Mucosa of rectum (tissue), 2 donors: ENCODE measurements at regions not wholly inside any gene's neighbourhood (a gene's known extent, or its start where the extent isn't known, plus 50 kb on each side); places are given as distances from the start of the nearest gene placed in this dataset.

Experiments
- H3K27ac ChIP-seq, 2 donors: one replicate each; pipeline ENCODE4 v1.7.0; 2013; ENCODE audit warnings: inconsistent platforms in 2 of 2, low read depth in 2 of 2, low read length in 2 of 2
- H3K27me3 ChIP-seq, 2 donors: one replicate each; pipeline ENCODE4 v1.7.0; 2013; ENCODE audit warnings: low read length in 2 of 2; ENCODE audit not compliant: control insufficient read depth in 2 of 2, insufficient read depth in 2 of 2
- H3K36me3 ChIP-seq, 2 donors: one replicate each; pipeline ENCODE4 v1.7.0; 2013; ENCODE audit warnings: low read length in 2 of 2; ENCODE audit not compliant: control insufficient read depth in 2 of 2, insufficient read depth in 2 of 2
- H3K4me1 ChIP-seq, 2 donors: one replicate each; pipeline ENCODE4 v1.7.0; 2013; ENCODE audit warnings: low read length in 2 of 2, mild to moderate bottlenecking in 1 of 2; ENCODE audit not compliant: control insufficient read depth in 2 of 2, insufficient read depth in 2 of 2
- H3K4me3 ChIP-seq, 2 donors: one replicate each; pipeline ENCODE4 v1.7.0; 2013; ENCODE audit warnings: low read length in 2 of 2
- H3K9ac ChIP-seq, 2 donors: one replicate each; pipeline ENCODE4 v1.7.0; 2013; ENCODE audit warnings: low read length in 2 of 2, low read depth in 1 of 2, mild to moderate bottlenecking in 1 of 2
- H3K9me3 ChIP-seq, 2 donors: one replicate each; pipeline ENCODE4 v1.7.0; 2013; ENCODE audit warnings: low read length in 2 of 2; ENCODE audit not compliant: control insufficient read depth in 2 of 2
- donor health status: healthy.
- donor health status: Normal muscosa, but diverticular disease.

DNA sequence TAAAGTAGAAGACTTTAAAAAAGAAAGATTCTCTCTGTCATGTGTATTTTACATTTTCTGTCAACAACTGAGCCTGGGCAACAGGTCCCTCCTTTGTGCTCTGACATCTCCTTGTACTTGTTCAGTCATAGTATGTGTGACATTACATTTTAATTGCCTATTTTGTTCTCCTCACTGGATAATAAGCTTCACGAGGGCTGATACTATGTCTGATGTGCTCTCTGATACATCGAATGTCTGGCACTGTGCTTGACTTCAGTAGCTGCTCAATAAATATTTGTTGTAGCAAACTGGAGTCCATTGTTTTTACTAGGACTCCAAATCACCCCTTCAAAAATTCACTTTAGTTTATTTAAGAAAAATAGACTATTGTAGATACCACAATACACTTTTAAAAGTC, 482.0 kb downstream of the RASEF start:
- H3K4me1 ChIP-seq = no peaks in the 10 kb centered on the region
- no peaks in the 10 kb centered on the region for H3K27me3 ChIP-seq
- no peak overlapping the region for H3K9ac ChIP-seq
- no peak overlapping the region for H3K27ac ChIP-seq
- H3K9me3 ChIP-seq = no peaks in the 10 kb centered on the region
- H3K36me3 ChIP-seq = no peaks in the 10 kb centered on the region
- H3K4me3 ChIP-seq = no peak overlapping the region

DNA sequence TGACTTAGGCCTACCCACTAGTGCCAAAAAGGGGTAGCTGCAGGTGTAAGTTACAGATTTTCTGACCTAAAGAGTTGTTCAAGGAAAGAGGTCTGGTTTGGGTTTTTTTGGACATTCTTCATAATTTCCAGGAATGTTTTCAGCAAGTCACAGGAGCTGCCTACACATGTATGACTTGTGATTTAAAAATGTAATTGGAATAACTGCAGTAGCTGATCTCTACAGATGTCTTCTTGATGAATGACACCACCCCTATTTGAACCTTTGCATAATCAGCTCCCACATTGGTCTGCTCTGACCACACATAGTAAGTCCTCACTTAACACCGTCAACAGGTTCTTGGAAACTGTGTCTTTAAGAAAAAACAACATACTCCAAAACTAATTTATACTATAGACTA, 481.4 kb downstream of the RASEF start:
- H3K4me3 ChIP-seq = no peak overlapping the region

DNA sequence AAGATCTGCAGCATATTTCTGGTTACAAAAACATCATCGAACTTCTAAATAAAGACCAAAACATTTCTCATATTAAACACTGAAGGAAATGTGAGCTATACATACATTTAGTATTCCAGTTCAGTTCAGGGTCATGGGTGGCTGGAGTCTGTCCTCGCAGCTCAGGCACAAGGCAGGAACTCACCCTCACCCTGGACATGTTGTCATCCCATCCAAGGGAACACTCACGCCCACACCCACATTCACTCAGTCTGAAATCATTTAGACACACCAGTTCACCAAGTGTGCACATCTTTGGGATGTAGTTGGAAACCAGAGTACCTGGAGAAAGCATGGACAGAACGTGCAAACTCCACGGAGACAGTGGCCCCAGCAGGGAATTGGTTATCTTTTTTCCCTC, 481.0 kb downstream of the RASEF start:
- no peaks in the 10 kb centered on the region for H3K36me3 ChIP-seq
- H3K27ac ChIP-seq = no peak overlapping the region
- H3K4me3 ChIP-seq = no peak overlapping the region
- no peaks in the 10 kb centered on the region for H3K9me3 ChIP-seq
- no peaks in the 10 kb centered on the region for H3K4me1 ChIP-seq
- no peaks in the 10 kb centered on the region for H3K27me3 ChIP-seq
- H3K9ac ChIP-seq = no peak overlapping the region

More for the DNA sequence above, 481.4 kb downstream of the RASEF start:
- H3K36me3 ChIP-seq = no peaks in the 10 kb centered on the region
- H3K27ac ChIP-seq = no peak overlapping the region
- no peaks in the 10 kb centered on the region for H3K27me3 ChIP-seq
- no peaks in the 10 kb centered on the region for H3K4me1 ChIP-seq
- H3K9me3 ChIP-seq = no peaks in the 10 kb centered on the region
- H3K9ac ChIP-seq = no peak overlapping the region

- Histone ChIP-seq H3K9ac (no peak overlapping the region), H3K4me1 (no peaks in the 10 kb centered on the region), H3K9me3 (no peaks in the 10 kb centered on the region), H3K36me3 (no peaks in the 10 kb centered on the region), H3K27me3 (no peaks in the 10 kb centered on the region), H3K27ac (no peak overlapping the region), H3K4me3 (no peak overlapping the region)
Measured at GRCh38 chr9:82582693-82583092, 480.2 kb downstream of the RASEF start.

GRCh38 chr9:82583524-82583923, 479.4 kb downstream of the RASEF start:
- H3K27ac ChIP-seq = no peak overlapping the region
- no peak overlapping the region for H3K9ac ChIP-seq
- no peaks in the 10 kb centered on the region for H3K9me3 ChIP-seq
- H3K4me1 ChIP-seq = no peaks in the 10 kb centered on the region
- no peak overlapping the region for H3K4me3 ChIP-seq
- no peaks in the 10 kb centered on the region for H3K27me3 ChIP-seq
- no peaks in the 10 kb centered on the region for H3K36me3 ChIP-seq

DNA sequence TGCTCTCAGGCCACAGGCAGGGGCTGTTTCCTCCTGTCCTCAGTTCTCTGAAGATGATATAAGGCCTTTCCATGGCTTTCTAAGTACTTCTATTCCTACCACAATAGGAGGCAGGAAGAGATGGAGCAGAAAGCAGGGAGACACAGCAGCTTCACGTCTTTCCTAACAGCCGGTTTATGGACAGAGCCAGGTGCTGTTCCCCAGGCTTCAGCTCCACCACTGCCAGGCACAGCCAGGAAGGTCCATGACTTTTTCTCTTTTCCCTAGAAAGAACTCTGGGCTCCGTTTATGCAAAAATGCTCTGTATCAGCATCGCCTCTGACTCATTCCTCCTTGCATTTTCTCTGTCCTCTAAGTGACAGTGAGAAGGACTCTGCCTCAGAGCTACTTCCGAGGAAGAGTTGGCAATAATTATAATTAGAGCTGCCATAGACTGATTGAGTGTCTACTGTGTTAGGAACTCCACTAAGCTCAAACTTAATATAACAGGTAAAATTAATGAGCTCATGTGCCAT, 478.5 kb downstream of the RASEF start:
- H3K27ac ChIP-seq = no peak overlapping the region
- H3K9ac ChIP-seq = no peak overlapping the region
- H3K4me1 ChIP-seq = no peaks in the 10 kb centered on the region
- no peak overlapping the region for H3K4me3 ChIP-seq
- no peaks in the 10 kb centered on the region for H3K27me3 ChIP-seq
- no peaks in the 10 kb centered on the region for H3K9me3 ChIP-seq
- no peaks in the 10 kb centered on the region for H3K36me3 ChIP-seq

DNA sequence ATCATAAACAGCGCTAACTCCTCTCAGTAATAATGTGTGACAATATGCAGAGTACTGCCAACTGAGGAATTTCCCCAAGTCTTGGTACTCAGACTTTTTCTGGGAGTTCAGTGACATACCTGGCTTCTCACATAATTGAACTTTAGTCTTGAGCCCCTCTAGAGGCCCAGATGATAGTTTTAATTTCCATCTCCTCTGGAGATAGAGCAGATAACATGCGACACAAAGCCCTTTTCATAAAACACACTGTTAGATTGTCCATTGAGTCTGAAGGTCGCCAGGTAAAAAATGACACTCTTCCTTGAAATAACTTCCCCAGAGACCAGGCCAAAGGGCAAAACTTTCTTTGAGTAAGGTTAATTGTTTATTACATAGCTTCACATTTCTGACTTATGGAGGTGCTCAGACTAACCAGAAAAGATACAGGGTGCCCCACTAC, 476.0 kb downstream of the RASEF start:
- no peak overlapping the region for H3K27ac ChIP-seq
- H3K9ac ChIP-seq = no peak overlapping the region
- no peaks in the 10 kb centered on the region for H3K27me3 ChIP-seq
- no peaks in the 10 kb centered on the region for H3K9me3 ChIP-seq
- H3K4me3 ChIP-seq = no peak overlapping the region
- no peaks in the 10 kb centered on the region for H3K36me3 ChIP-seq
- H3K4me1 ChIP-seq = no peaks in the 10 kb centered on the region

GRCh38 chr9:82588301-82589180, 474.4 kb downstream of the RASEF start:
- Histone ChIP-seq H3K9ac (no peak overlapping the region), H3K4me3 (no peak overlapping the region), H3K36me3 (no peaks in the 10 kb centered on the region), H3K27me3 (no peaks in the 10 kb centered on the region), H3K27ac (no peak overlapping the region), H3K9me3 (no peaks in the 10 kb centered on the region), H3K4me1 (no peaks in the 10 kb centered on the region)

DNA sequence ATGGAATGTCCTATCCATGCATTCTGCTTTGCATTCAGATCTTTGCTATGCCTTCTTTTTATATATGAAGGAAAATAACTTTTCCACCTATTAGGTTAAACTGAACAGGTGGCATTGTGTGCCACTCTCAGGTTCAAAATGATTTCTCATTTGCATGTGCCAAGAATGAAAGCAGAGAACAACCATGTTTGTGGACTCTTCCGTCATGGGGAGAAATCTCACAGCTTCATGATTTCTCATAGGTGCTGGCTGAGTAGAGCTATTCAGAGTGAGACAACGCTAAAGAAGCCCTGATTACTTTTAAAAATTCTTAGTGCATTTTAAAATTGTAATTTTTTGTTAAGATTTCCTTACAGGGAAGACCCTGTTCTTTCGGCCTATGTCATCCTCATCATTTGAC, 472.1 kb downstream of the RASEF start:
- H3K27me3 ChIP-seq = no peaks in the 10 kb centered on the region
- no peaks in the 10 kb centered on the region for H3K9me3 ChIP-seq
- no peak overlapping the region for H3K27ac ChIP-seq
- no peak overlapping the region for H3K9ac ChIP-seq
- H3K36me3 ChIP-seq = no peaks in the 10 kb centered on the region
- H3K4me3 ChIP-seq = no peak overlapping the region
- H3K4me1 ChIP-seq = no peaks in the 10 kb centered on the region

- H3K4me3 ChIP-seq = no peak overlapping the region
- no peak overlapping the region for H3K9ac ChIP-seq
- no peak overlapping the region for H3K27ac ChIP-seq
- H3K9me3 ChIP-seq = no peaks in the 10 kb centered on the region
- H3K36me3 ChIP-seq = no peaks in the 10 kb centered on the region
- peaks cover 0 to 10% of the 10 kb centered on the region in 2 donors for H3K4me1 ChIP-seq
- H3K27me3 ChIP-seq = no peaks in the 10 kb centered on the region
Measured at GRCh38 chr9:82593501-82593900, 469.4 kb downstream of the RASEF start.
